ENCODE measurements at regions not wholly inside any gene's neighbourhood (a gene's known extent, or its start where the extent isn't known, plus 50 kb on each side); places are given as distances from the start of the nearest gene placed in this dataset.

GRCh38 chr16:86041215-86041614, 142.3 kb downstream of the IRF8 start:
- no peaks in the 10 kb centered on the region for H4K20me1 ChIP-seq (ENCODE audit: insufficient read depth, low read length)
- no peak overlapping the region for H3K9ac ChIP-seq (ENCODE audit: low read length)
- H3K27ac ChIP-seq (ENCODE audit: low read length): no peak overlapping the region
- no peaks in the 10 kb centered on the region for H3K9me3 ChIP-seq (replicated peaks; ENCODE audit: insufficient read depth, low read length)
- no peaks in the 10 kb centered on the region for H3F3A ChIP-seq (ENCODE audit: insufficient read depth, low read length)
- DNase-seq: no peak
- H3K27me3 ChIP-seq (replicated peaks; ENCODE audit: insufficient read depth, low read length): peaks cover 60% of the 10 kb centered on the region
- H3K4me2 ChIP-seq (ENCODE audit: low read depth, low read length): no peak overlapping the region
- no peaks in the 10 kb centered on the region for H3K36me3 ChIP-seq (replicated peaks; ENCODE audit: insufficient read depth, low read length)
- no peaks in the 10 kb centered on the region for H3K9me2 ChIP-seq (replicated peaks; ENCODE audit: insufficient read depth, low read length)
- H3K79me2 ChIP-seq (ENCODE audit: low read length): no peaks in the 10 kb centered on the region
- TF ChIP-seq EZH2phosphoT487 (IDR thresholded peaks at IDR 0.05; ENCODE audit: low read length): no peak
- no peak for TF ChIP-seq EZH2 (optimal IDR thresholded peaks at IDR 0.05; ENCODE audit: low read depth, low read length)
- H3K4me1 ChIP-seq (ENCODE audit: low read length): no peaks in the 10 kb centered on the region
- no peak overlapping the region for H2AFZ ChIP-seq (ENCODE audit: low read length)
- H3K4me3 ChIP-seq (ENCODE audit: low read length): no peak overlapping the region

- H3K9me2 ChIP-seq (replicated peaks; ENCODE audit: insufficient read depth, low read length): no peaks in the 10 kb centered on the region
- no peaks in the 10 kb centered on the region for H3K79me2 ChIP-seq (ENCODE audit: low read length)
- H4K20me1 ChIP-seq (ENCODE audit: insufficient read depth, low read length): no peaks in the 10 kb centered on the region
- H3K27me3 ChIP-seq (replicated peaks; ENCODE audit: insufficient read depth, low read length): peaks cover 62% of the 10 kb centered on the region
- H3K27ac ChIP-seq (ENCODE audit: low read length): no peak overlapping the region
- no peak overlapping the region for H3K4me2 ChIP-seq (ENCODE audit: low read depth, low read length)
- H3K4me3 ChIP-seq (ENCODE audit: low read length): no peak overlapping the region
- DNase-seq: no peak
- no peaks in the 10 kb centered on the region for H3K4me1 ChIP-seq (ENCODE audit: low read length)
- TF ChIP-seq EZH2 (optimal IDR thresholded peaks at IDR 0.05; ENCODE audit: low read depth, low read length): no peak
- TF ChIP-seq CTCF (IDR thresholded peaks at IDR 0.05; ENCODE audit: low read length): no peak
- TF ChIP-seq EZH2phosphoT487 (IDR thresholded peaks at IDR 0.05; ENCODE audit: low read length): no peak
- H3K36me3 ChIP-seq (replicated peaks; ENCODE audit: insufficient read depth, low read length): no peaks in the 10 kb centered on the region
- H3K9me3 ChIP-seq (replicated peaks; ENCODE audit: insufficient read depth, low read length): no peaks in the 10 kb centered on the region
- no peaks in the 10 kb centered on the region for H3F3A ChIP-seq (ENCODE audit: insufficient read depth, low read length)
- H3K9ac ChIP-seq (ENCODE audit: low read length): no peak overlapping the region
- no peak overlapping the region for H2AFZ ChIP-seq (ENCODE audit: low read length)
Observed at GRCh38 chr16:86041807-86042206, 142.8 kb downstream of the IRF8 start.

- H3K4me2 ChIP-seq (ENCODE audit: low read depth, low read length): no peak overlapping the region
- H3F3A ChIP-seq (ENCODE audit: insufficient read depth, low read length): no peaks in the 10 kb centered on the region
- no peak for DNase-seq
- no peak overlapping the region for H3K27ac ChIP-seq (ENCODE audit: low read length)
- no peaks in the 10 kb centered on the region for H3K4me1 ChIP-seq (ENCODE audit: low read length)
- no peaks in the 10 kb centered on the region for H4K20me1 ChIP-seq (ENCODE audit: insufficient read depth, low read length)
- H3K9ac ChIP-seq (ENCODE audit: low read length): no peak overlapping the region
- no peak for TF ChIP-seq CTCF (IDR thresholded peaks at IDR 0.05; ENCODE audit: low read length)
- no peak for TF ChIP-seq EZH2phosphoT487 (IDR thresholded peaks at IDR 0.05; ENCODE audit: low read length)
- TF ChIP-seq EZH2 (optimal IDR thresholded peaks at IDR 0.05; ENCODE audit: low read depth, low read length): no peak
- no peaks in the 10 kb centered on the region for H3K36me3 ChIP-seq (replicated peaks; ENCODE audit: insufficient read depth, low read length)
- H2AFZ ChIP-seq (ENCODE audit: low read length): no peak overlapping the region
- no peaks in the 10 kb centered on the region for H3K9me2 ChIP-seq (replicated peaks; ENCODE audit: insufficient read depth, low read length)
- H3K27me3 ChIP-seq (replicated peaks; ENCODE audit: insufficient read depth, low read length): peaks cover 67% of the 10 kb centered on the region
- no peak overlapping the region for H3K4me3 ChIP-seq (ENCODE audit: low read length)
- H3K79me2 ChIP-seq (ENCODE audit: low read length): no peaks in the 10 kb centered on the region
- H3K9me3 ChIP-seq (replicated peaks; ENCODE audit: insufficient read depth, low read length): no peaks in the 10 kb centered on the region
Observed at GRCh38 chr16:86042393-86042792, 143.4 kb downstream of the IRF8 start.

- H3K27me3 ChIP-seq (replicated peaks; ENCODE audit: insufficient read depth, low read length): peaks cover 67% of the 10 kb centered on the region
- H4K20me1 ChIP-seq (ENCODE audit: insufficient read depth, low read length): no peaks in the 10 kb centered on the region
- H3K27ac ChIP-seq (ENCODE audit: low read length): no peak overlapping the region
- H3K4me2 ChIP-seq (ENCODE audit: low read depth, low read length): no peak overlapping the region
- no peak for DNase-seq
- no peaks in the 10 kb centered on the region for H3K36me3 ChIP-seq (replicated peaks; ENCODE audit: insufficient read depth, low read length)
- no peaks in the 10 kb centered on the region for H3K4me1 ChIP-seq (ENCODE audit: low read length)
- no peaks in the 10 kb centered on the region for H3F3A ChIP-seq (ENCODE audit: insufficient read depth, low read length)
- H3K79me2 ChIP-seq (ENCODE audit: low read length): no peaks in the 10 kb centered on the region
- no peak overlapping the region for H2AFZ ChIP-seq (ENCODE audit: low read length)
- no peak overlapping the region for H3K4me3 ChIP-seq (ENCODE audit: low read length)
- H3K9ac ChIP-seq (ENCODE audit: low read length): no peak overlapping the region
- no peaks in the 10 kb centered on the region for H3K9me3 ChIP-seq (replicated peaks; ENCODE audit: insufficient read depth, low read length)
- no peaks in the 10 kb centered on the region for H3K9me2 ChIP-seq (replicated peaks; ENCODE audit: insufficient read depth, low read length)
- no peak for TF ChIP-seq EZH2phosphoT487 (IDR thresholded peaks at IDR 0.05; ENCODE audit: low read length)
- TF ChIP-seq EZH2 (optimal IDR thresholded peaks at IDR 0.05; ENCODE audit: low read depth, low read length): no peak
- no peak for TF ChIP-seq CTCF (IDR thresholded peaks at IDR 0.05; ENCODE audit: low read length)
Observed at GRCh38 chr16:86042996-86043725, 144.2 kb downstream of the IRF8 start.
